NCI-H128 (cell line): ENCODE measurements at regions not wholly inside any gene's neighbourhood (a gene's known extent, or its start where the extent isn't known, plus 50 kb on each side); places are given as distances from the start of the nearest gene placed in this dataset.
A peak's percentile ranks its signal among the peaks of the same experiment; 100 is the strongest.

Source experiments
- DNase-seq: peaks from one replicate; lab custom pipeline; 2025; ENCODE audit not compliant: unreplicated experiment; lab: John Stamatoyannopoulos, UW

DNA sequence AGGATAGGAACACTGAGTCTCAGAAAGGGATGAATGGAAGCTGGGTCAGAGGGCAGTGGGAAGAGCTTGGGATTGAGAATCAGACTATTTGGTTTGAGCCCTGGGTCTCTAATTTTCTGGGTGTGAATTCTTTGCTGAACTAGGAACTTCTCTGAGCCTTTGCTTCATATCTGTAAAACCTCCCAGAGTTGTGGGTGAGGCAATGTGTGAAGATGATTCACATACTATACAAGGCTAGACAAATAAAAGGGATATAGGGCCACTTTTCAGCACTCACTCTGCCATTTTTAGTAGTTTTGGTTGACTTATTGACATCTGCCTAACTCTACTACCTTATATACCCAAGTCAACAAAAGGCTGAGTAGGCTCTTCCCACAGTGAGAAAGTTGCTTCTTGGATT, 77.7 kb upstream of the JUN start:
- no peak for DNase-seq

DNA sequence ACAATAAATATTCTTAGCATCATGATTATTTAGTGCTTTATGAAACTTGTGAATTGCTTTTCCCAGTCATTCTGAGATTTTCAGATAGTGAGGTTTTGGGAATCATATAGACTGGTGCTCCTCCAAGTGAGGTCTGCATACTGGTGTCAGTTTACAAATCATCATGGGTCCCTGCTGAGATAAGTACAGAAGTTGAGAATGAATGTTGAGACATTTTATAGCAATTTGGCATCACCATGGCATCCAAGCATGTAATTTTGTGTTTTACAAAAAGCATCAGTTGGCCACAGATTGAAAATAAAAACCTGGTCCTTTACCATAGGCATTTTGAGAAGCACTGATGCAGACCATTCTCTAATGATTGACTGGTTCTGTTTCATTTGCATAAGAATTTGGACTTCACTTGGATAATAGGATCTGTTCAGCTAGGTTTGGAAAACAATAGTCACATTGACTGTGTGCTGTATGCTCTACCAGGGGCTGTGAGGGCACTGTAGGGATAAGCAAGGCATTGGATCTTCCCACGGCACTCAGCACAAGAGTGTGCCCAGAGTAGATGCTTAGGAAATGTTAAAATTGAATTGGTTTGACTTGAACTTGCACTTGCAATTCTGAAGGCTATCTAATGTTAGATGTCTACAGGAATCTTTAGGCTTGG, 79.0 kb upstream of the JUN start:
- DNase-seq = no peak

DNA sequence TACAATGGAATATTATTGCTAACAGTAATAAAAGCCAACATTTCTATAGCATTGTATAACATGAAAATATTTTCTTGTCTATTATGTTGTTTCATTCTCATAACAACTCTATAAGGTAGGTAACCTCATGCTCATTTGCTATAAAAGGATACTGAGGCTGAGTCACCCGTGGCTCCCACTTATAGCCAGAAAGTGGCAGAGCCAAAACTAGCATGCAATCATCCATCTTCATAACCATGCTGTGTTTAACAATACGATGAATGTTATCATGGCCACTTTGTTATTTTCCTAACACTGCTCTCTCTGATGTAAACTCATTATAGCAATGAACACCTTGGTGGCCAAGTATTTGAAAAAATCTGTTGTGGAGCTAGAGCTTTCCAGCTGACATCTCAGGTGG, 80.8 kb upstream of the JUN start:
- DNase-seq = no peak

DNA sequence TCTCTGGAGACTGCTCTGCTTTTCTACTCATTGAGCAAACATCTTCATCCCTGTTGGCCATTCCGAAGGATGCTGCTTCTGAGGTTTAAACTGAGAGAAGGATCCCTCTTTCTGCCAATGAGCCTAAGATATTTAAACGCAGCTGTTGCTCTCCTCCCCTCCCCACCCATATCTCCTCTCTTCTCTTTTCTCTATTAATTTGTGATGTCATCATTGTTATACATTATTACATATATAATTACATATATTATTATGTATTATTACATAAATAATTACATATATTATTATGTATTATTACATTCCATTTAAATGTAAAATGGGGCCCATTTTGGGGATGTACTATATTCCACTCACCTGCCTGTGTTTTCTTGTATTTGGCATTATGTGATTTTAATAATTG, 82.7 kb upstream of the JUN start:
- no peak for DNase-seq

DNA sequence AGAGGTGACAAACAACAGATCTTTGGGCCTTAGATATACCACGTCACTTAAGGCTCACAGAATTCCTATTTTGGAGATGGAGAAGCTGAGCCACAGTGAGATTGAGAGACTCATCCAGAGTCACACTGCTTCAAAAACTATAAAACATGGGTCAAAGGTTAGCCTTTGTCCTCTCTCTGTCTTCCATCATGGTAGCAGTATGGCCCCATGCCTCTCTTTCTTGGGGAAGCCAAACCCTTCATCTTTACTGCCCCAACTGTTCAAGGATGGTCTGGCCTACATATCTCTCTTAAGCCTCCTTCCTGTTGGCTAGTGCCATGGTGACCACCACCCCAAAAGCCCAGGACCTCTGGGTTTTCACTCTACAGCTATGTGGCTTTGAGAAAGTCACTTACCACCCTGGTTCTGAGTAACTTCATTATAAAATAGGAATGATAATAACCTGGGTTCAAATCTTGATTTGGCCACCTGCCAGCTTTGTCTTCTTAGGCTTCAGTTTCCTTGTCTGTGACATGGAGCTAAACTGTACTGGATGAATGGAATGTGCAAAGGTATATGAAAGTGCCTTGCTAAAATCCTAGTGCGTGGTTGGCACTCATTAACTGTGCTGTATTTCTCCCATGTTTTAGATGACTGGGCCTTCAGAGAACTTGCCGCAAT, 85.9 kb upstream of the JUN start:
- DNase-seq = no peak

DNA sequence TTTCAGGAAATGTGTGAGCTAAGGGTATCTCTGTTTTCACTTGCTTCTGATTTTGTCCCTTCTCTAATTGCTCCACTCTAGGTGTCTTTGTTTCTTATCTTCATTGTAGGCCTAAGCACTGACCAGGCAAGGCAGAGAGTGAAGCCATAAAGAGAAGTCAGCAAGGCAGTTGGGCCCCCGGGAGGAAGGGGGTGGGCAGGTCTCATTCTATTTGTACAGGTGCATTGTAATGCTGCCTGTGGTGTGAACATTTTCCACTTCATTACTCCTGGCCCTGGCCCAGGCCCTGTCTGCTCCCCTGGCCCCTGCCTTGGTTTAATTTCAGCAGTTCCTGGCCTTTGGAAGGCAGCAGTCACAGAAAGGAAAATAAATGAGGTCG, 86.4 kb upstream of the JUN start:
- DNase-seq = no peak

DNA sequence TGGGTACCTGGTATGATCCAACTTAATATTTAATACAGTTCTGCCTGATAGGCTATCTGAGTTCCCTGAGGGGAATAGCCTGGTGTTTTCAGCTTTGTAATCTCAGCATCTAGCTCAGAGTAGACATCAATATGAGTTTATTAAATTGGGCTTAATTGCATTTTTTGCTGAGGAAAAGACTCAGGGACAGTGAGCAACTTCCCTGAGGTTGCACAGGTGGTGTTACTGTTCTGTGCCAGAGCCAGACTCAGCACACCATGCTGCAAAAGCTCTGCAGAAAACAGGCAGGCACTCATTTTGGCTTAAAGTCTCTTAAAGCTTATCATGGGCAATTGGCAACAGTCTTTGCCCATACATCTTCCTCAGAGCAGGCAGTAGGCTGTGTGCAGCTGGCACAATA, 90.5 kb upstream of the JUN start:
- DNase-seq = no peak

DNA sequence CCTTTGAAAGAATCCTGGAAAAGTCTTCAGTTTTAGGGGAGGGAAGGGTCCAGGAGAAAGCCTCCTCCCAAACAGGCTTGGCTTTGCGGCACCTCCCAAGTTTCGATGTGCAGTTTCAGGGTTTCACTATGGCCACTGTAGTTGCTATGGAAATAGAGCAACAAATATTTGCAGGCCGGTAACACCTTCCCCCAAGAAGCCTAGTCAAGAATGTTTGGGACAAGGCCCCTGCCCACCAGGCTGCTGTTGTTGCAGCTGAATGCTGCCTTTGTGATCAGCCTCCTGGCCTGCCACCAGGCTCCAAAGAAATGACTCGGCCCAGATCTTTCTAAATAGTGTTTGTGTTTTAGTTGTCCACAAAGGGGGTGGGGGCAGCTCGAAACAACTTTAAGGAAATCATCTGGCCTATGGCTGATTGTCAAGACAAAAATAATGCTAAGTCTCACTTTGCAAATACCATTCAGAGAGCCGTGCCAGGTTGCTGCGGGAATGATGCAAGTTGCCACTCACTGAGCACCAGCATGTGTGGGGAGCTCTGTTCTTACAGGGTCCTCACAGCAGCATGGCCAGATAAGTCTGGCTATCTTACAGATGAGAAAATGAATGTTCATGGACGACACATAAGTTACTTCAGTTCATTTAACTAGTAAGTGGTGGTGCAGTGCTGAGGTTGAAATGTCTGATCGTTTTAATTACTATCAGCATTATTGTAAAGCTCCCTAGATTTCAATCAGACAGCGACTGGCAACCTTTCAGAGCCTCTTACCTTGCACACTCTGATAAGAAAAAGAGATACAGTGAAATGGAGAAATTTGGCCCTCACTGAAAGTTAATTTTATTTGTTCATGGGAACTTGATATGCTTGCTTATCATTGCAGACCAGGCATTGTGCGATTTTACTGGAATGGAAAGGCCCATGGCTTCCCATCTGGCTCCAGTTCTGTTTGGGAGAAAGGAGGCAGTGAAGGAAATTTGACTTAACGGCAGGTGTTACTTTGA, 91.2 kb upstream of the JUN start:
- DNase-seq = peak; percentile 71

DNA sequence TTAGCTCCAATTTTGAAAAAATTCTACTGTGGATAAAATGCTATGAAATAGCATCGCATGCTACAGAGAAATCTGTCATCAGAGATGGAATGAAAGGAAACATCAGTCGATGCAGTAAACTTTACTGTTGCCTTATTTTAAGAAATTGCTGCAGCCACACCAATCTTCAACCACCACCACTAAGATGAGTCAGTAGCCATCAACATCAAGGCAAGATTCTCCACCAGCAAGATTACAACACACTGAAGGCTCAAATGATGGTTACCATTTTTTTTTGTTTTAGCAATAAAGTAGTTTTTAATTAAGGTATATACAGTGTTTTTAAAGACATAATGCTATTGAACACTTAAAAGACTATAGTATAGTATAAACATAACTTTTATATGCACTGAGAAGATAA, 95.6 kb upstream of the JUN start:
- DNase-seq = no peak

DNA sequence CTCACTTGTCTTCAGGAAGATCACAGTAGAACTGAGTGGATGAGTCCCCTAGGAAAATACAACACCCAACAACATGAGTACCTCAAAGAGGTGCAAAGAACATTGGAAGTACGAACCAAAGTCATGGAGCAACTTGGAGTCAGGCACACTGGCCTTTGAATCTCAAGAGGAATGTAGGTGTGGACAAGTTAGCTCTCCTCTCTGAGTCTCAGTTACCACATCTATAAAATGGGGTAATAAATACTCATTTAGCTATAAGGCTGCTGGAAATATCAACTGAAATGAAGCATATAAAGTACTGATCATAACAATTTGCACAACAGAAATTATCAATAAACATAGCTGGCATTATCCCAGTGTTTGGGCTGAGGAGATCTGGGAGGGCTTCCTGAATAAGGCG, 96.7 kb upstream of the JUN start:
- no peak for DNase-seq

DNA sequence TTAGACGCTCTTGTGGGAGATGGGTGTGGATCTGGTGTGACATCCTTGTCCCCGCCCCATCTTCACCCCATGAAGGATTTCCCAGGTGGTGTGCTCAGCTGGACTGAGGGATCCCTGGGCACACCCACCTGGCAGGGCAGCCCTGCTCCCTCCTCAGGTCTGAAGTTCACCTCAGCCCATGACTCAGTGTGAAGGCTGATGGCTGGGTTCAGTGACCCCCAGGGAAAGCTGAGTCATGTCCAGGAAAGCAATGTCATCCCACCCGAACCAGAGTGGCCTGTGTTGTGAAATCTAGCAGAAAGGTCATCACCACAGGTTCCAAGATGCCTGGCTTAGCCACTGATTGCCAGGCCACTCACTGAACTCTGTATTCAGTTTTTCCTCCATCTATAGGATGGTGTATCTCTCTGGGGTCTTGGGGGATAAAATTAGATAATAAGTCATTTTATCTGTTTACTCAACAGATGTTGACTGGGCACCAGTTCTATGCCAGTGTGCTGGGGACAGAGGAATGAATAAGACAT, 97.7 kb upstream of the JUN start:
- DNase-seq = no peak

DNA sequence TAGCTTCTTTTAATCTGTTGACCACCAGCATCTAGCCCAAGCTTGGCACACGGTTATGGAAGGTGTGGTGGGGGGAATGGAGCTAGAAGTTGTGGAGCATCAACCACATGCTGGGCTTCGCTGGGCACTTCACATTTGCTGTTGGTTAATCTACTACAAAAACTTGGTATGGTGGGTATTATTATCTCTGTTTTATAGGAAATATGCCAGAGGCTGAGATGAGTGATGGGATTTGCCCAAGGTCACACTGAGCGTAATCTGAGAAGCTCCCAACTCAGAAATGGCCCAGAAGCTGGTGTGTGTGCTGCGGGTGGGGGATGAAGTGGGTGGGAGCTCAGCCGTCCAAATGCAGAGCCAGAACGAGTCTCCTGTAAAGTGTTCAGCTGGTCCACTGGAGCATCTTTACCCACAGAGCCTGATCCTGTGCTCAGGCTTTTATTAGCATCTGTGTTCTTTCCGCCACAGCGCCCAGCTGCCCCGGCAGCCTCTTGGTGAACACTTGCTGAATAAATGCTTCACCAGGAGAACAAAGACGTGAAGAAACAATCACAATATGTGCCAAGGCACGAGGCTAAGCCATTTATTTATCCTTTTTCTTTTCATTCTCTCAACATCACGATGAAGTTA, 98.6 kb upstream of the JUN start:
- DNase-seq = no peak

DNA sequence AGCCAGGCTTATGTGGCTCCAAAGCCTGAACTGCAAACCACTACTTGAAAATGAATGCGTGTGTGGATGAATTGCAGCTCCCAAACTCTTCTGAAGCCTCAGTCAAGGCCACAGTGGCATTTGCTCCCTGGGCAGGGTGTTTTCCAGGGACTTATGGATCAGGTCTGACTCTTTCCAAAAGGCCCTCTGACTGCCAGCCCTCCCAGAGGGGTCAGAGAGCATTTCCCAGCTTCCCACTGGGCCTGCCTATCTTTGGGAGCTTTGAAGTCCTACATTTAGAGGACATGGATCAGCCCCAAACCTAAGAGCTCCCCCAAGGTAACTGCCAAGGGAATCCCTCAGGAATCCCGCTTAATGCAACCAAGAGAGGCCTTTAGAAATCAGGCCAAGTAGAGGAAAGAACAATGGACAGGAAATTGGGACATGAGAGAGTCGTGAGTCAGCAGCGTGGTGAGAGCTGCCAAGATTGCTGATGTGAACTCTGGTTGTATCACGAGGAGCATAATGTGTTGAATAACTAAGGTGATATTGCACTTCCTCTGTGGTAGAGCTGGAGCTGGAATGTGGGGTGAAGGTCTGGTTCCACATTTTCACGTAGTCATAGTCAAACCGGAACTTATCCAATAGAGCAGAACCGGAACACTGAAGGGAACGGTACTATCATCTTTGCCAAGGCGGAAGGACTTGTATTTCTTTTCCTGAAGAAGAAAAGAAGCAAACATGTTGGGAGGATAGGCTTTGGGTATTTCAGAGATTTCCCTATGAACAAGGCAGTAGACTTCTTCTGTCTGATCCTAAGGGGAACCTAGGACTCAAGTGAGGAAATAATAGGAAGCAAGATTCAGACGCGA, 99.4 kb upstream of the JUN start:
- DNase-seq = no peak

DNA sequence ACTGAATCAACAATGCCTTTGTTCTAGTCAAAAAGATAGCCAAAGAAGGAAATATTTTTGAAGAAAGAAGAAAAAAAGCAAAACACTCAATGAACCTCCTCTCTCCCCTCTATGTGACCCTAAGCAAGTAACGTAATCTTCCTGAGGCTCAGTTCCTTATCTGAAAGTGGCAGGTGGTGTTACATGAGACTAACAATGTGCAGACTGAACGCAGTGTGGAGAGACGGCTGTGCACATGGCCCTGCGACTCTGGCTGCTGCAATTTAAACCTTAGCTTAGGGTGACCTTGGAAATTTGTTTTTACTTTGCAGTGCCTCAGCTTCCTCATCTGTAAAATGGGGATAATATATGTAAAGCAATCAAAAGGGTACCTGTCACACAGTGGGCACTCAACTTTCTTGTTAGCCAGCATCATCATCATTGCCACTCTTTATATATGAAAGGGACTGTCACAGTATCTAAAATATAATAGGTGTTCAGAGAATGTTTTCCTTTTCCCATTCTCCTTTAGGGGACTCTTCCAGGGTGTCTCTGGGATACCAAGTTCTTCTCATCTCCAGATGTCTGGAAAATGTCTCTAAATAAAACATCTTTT, 100.1 kb upstream of the JUN start:
- DNase-seq = no peak

DNA sequence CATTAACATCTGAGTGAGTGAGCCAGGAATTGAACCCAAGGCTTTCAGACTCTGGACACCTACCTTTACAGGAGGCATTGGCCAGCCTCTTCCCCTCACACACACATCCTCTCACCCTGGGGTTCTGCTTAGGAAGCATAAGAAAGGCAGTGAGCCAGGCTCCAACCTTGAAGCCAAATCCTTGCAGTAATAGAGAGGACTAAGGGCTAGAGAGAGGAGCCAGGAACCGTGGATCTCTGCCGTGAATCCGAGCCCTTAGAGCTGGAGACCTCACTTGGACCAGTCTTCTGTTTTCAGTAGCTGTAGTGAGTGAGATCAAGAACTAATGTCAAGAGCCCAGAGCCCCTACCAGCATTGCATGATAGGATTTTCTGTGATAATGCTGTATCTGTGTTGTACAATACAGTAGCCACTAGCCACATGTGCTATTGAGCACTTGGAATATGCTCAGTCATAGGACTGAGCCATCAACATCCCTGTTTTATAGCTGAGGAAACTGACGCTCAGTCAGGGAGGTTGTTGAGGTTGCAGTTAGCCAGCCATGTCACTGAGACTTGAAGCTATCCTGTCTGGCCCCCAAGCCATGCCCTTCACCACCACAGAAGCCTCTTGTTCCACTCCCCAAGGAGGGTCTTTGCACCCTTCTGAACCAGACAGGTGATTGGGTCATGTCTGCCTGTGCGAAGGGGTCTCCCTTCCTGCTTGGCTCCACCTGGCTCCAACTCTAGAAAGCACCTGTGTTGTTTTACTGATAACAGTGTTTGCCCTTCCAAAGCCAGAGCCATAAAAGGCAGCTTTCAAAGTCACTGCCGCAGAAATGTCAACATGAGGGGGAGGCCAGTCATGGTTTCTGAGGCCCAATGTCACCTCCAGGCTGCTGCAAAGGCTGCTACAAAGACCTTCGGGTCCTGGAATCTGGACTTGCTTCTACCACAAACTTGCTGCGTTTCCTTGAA, 101.1 kb upstream of the JUN start:
- DNase-seq = no peak

DNA sequence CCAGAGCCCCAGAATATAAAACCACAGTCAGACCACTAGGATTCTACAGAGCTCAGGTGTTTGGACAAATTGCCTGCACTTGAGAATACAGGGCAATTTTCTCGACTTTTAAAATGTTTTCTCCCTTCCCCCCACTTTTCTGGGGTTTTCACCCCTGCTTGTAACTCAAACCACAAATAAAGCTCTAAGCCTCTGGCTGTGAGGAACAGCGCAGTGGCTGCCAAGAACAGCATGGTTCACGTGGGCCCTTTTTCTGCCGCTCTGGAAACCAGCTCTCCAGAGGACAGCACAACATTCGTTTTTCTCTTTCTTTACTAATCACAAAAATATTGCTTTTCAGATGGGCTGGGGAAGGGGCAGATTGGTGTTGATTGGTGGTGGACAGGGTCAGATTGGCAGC, 102.2 kb upstream of the JUN start:
- no peak for DNase-seq

DNA sequence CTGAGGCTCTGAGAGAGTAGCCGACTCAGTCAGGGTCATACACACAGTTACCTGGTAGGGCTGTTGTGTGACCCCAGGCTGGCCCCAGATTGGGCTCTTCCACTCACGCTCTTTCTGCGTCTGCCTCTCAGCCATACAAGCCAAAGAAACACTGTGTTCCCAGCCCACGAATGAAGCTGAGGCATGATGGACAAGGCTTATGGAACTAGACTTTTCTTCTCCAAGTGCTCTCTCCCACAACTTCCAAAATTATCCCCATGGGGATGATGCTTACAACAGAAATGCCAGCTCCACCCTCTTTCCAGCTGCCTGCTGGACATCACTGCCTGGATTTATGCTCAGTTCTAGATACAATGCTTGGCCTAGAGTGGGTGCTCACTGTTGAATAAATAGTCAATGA, 102.8 kb upstream of the JUN start:
- no peak for DNase-seq

DNA sequence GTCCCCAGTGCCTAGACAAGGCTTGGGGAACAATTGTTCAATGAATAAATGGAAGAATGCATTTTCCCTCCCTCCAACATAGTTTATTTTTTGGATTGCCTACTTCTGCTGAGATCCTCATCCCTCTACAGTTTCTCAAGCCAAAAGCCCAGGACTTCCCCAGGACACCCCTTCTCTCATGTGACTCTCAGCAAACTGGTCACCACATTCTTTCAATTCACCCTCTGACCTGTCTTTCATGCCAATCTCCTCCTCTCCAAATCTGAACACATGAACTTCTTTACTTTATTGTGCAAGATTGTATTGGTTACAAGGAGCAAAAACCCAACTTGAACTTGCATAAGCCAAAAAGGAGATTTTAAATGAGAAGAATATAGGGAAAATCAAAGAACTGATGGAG, 103.2 kb upstream of the JUN start:
- DNase-seq = no peak

DNA sequence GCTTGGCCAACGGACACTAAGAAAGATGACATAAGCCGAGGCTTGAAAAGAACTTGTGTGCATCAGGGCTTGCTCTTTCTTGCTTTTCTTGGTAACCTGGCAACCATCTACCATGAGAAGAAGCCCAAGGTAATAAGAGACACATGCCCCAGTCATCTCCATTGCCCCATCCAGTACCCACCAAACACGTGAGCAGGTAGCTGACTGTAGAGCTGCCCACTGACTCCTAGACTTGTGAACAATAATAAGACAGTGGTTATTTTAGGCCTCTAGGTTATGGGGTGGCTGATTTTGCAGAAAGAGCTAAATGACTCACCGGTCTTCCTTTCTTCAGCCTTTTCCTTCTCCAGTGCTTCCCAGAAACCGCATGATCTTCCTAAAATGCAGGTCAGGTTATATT, 105.0 kb upstream of the JUN start:
- DNase-seq = no peak
